ENCODE measurements at regions not wholly inside any gene's neighbourhood (a gene's known extent, or its start where the extent isn't known, plus 50 kb on each side); places are given as distances from the start of the nearest gene placed in this dataset.

- TF ChIP-seq MAX (IDR thresholded peaks at IDR 0.05; ENCODE audit: low read depth, low read length) = no peak
- no peak for TF ChIP-seq CTCF (IDR thresholded peaks at IDR 0.05; ENCODE audit: low read depth, low read length)
- no peak for TF ChIP-seq MYC (IDR thresholded peaks at IDR 0.05; ENCODE audit: low read depth, low read length)
- no peak for TF ChIP-seq POLR2A (IDR thresholded peaks at IDR 0.05; ENCODE audit: extremely low read depth, insufficient read length)
- no peak for DNase-seq (ENCODE audit: low read depth)
These were observed 358.7 kb downstream of the TUSC7 start for GRCh38 chr3:117068301-117068700.

GRCh38 chr3:117074826-117075225 is 365.2 kb downstream of the TUSC7 start:
- DNase-seq (ENCODE audit: low read depth) = no peak
- H3K4me3 ChIP-seq (ENCODE audit: low read depth, low read length) = no peak overlapping the region
- no peak for TF ChIP-seq POLR2A (IDR thresholded peaks at IDR 0.05; ENCODE audit: extremely low read depth, insufficient read length)
- TF ChIP-seq MYC (IDR thresholded peaks at IDR 0.05; ENCODE audit: low read depth, low read length) = no peak
- no peak for TF ChIP-seq MAX (IDR thresholded peaks at IDR 0.05; ENCODE audit: low read depth, low read length)
- no peak for TF ChIP-seq CTCF (IDR thresholded peaks at IDR 0.05; ENCODE audit: low read depth, low read length)

More at GRCh38 chr3:117068301-117068700, 358.7 kb downstream of the TUSC7 start:
- no peak overlapping the region for H3K4me3 ChIP-seq (ENCODE audit: low read depth, low read length)

- no peak overlapping the region for H3K4me3 ChIP-seq (ENCODE audit: low read depth, low read length)
- no peak for TF ChIP-seq MYC (IDR thresholded peaks at IDR 0.05; ENCODE audit: low read depth, low read length)
- TF ChIP-seq POLR2A (IDR thresholded peaks at IDR 0.05; ENCODE audit: extremely low read depth, insufficient read length) = no peak
- no peak for TF ChIP-seq MAX (IDR thresholded peaks at IDR 0.05; ENCODE audit: low read depth, low read length)
- no peak for TF ChIP-seq CTCF (IDR thresholded peaks at IDR 0.05; ENCODE audit: low read depth, low read length)
- DNase-seq (ENCODE audit: low read depth) = no peak
These were observed 370.4 kb downstream of the TUSC7 start for GRCh38 chr3:117079997-117080396.

- TF ChIP-seq MAX (IDR thresholded peaks at IDR 0.05; ENCODE audit: low read depth, low read length) (no peak), POLR2A (IDR thresholded peaks at IDR 0.05; ENCODE audit: extremely low read depth, insufficient read length) (no peak), CTCF (IDR thresholded peaks at IDR 0.05; ENCODE audit: low read depth, low read length) (no peak), MYC (IDR thresholded peaks at IDR 0.05; ENCODE audit: low read depth, low read length) (no peak)
- DNase-seq (ENCODE audit: low read depth) = no peak
- no peak overlapping the region for H3K4me3 ChIP-seq (ENCODE audit: low read depth, low read length)
These were observed 371.3 kb downstream of the TUSC7 start for GRCh38 chr3:117080872-117081271.

- DNase-seq (ENCODE audit: low read depth) = no peak
- TF ChIP-seq POLR2A (IDR thresholded peaks at IDR 0.05; ENCODE audit: extremely low read depth, insufficient read length) = no peak
These were observed 374.7 kb downstream of the TUSC7 start for GRCh38 chr3:117084277-117084676.

GRCh38 chr3:117084739-117085270 is 375.2 kb downstream of the TUSC7 start:
- H3K4me3 ChIP-seq (ENCODE audit: low read depth, low read length) = no peak overlapping the region
- DNase-seq (ENCODE audit: low read depth) = no peak
- TF ChIP-seq CTCF (IDR thresholded peaks at IDR 0.05; ENCODE audit: low read depth, low read length) (no peak), MAX (IDR thresholded peaks at IDR 0.05; ENCODE audit: low read depth, low read length) (no peak), MYC (IDR thresholded peaks at IDR 0.05; ENCODE audit: low read depth, low read length) (no peak), POLR2A (IDR thresholded peaks at IDR 0.05; ENCODE audit: extremely low read depth, insufficient read length) (no peak)

More at GRCh38 chr3:117084277-117084676, 374.7 kb downstream of the TUSC7 start:
- no peak overlapping the region for H3K4me3 ChIP-seq (ENCODE audit: low read depth, low read length)
